ENCODE measurements at regions not wholly inside any gene's neighbourhood (a gene's known extent, or its start where the extent isn't known, plus 50 kb on each side); places are given as distances from the start of the nearest gene placed in this dataset.

DNA sequence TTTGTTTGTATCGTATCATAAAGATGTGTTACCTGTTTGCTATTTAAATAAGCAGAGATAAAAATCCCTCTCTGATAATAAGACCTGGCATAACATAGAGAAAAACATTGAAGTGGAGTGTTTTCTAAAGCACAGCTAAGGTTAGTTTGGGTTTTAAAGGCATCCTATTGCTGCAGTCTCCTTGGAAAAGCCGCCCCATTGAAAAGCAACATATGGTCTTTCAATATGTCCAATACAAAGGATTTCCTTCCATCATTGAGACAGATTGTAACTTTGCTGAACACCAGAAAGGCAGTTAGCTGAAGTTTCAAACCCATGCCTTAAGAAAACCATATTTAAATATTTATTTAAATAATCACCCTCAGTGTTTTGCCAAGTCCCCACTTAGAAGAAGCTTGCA, 898.5 kb upstream of the KCND2 start:
- DNase-seq (ENCODE audit: low read depth) (no peak), FAIRE-seq (no peak)
- no peaks in the 10 kb centered on the region for H3K9me3 ChIP-seq (ENCODE audit: insufficient read depth, low read depth, low read length)
- H2AFZ ChIP-seq (ENCODE audit: low read depth, low read length): no peak overlapping the region
- H3K4me3 ChIP-seq (ENCODE audit: insufficient read depth, low read depth, low read length): no peak overlapping the region
- H3K27ac Mint-ChIP-seq (ENCODE audit: unreplicated experiment): no peak overlapping the region
- H3K4me1 ChIP-seq (ENCODE audit: insufficient read depth, low read length): no peaks in the 10 kb centered on the region
- no peaks in the 10 kb centered on the region for H4K20me1 ChIP-seq (ENCODE audit: insufficient read depth, low read length)
- H3K9me3 Mint-ChIP-seq (ENCODE audit: unreplicated experiment): no peaks in the 10 kb centered on the region
- H3K27me3 Mint-ChIP-seq (ENCODE audit: low read depth, unreplicated experiment): no peaks in the 10 kb centered on the region
- H3K4me2 ChIP-seq (ENCODE audit: low read length): no peak overlapping the region
- no peaks in the 10 kb centered on the region for H3K4me1 Mint-ChIP-seq (ENCODE audit: low read depth, unreplicated experiment)
- H3K27me3 ChIP-seq (ENCODE audit: insufficient read depth, low read length): no peaks in the 10 kb centered on the region
- H3K36me3 ChIP-seq (ENCODE audit: insufficient read depth, low read length): no peaks in the 10 kb centered on the region
- no peaks in the 10 kb centered on the region for H3K36me3 Mint-ChIP-seq (ENCODE audit: low read depth, unreplicated experiment)
- no peaks in the 10 kb centered on the region for H3K79me2 ChIP-seq (ENCODE audit: insufficient read depth, low read length)
- no peak overlapping the region for H3K27ac ChIP-seq (ENCODE audit: low read depth, low read length)
- H3K4me3 Mint-ChIP-seq (ENCODE audit: unreplicated experiment): no peak overlapping the region
- TF ChIP-seq, protein P1, sequence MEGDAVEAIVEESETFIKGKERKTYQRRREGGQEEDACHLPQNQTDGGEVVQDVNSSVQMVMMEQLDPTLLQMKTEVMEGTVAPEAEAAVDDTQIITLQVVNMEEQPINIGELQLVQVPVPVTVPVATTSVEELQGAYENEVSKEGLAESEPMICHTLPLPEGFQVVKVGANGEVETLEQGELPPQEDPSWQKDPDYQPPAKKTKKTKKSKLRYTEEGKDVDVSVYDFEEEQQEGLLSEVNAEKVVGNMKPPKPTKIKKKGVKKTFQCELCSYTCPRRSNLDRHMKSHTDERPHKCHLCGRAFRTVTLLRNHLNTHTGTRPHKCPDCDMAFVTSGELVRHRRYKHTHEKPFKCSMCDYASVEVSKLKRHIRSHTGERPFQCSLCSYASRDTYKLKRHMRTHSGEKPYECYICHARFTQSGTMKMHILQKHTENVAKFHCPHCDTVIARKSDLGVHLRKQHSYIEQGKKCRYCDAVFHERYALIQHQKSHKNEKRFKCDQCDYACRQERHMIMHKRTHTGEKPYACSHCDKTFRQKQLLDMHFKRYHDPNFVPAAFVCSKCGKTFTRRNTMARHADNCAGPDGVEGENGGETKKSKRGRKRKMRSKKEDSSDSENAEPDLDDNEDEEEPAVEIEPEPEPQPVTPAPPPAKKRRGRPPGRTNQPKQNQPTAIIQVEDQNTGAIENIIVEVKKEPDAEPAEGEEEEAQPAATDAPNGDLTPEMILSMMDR (IDR thresholded peaks at IDR 0.05; ENCODE audit: insufficient read depth, low read depth, low read length): no peak
- TF ChIP-seq EZH2 (IDR thresholded peaks at IDR 0.05; ENCODE audit: insufficient read depth, low read length): no peak
- H3K9ac ChIP-seq (ENCODE audit: low read length): no peak overlapping the region

DNA sequence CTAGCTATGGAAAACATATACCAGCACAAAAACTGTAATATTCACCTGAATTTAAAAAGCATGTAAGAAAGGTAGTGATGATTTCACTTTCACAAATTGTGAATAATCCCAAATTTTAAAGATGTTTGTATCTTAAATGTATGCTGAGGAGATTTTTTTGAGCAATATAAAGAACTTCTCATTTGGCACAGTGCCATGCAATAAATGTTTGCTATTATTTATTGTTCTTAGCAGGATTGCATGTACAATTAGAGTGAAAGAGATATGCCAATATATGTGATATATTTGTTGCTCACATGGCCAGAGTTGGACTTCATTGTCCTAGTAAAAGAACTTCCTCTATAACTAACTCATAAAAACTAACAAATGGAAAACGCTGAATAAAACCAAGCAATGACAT, 895.1 kb upstream of the KCND2 start:
- H3K4me1 ChIP-seq (ENCODE audit: insufficient read depth, low read length): no peaks in the 10 kb centered on the region
- no peak overlapping the region for H2AFZ ChIP-seq (ENCODE audit: low read depth, low read length)
- TF ChIP-seq, protein P1 (IDR thresholded peaks at IDR 0.05; ENCODE audit: insufficient read depth, low read depth, low read length): no peak
- TF ChIP-seq EZH2 (IDR thresholded peaks at IDR 0.05; ENCODE audit: insufficient read depth, low read length): no peak
- no peak for FAIRE-seq
- no peak overlapping the region for H3K4me2 ChIP-seq (ENCODE audit: low read length)
- Mint-ChIP-seq H3K9me3 (ENCODE audit: unreplicated experiment) (no peaks in the 10 kb centered on the region), H3K4me3 (ENCODE audit: unreplicated experiment) (no peak overlapping the region), H3K27me3 (ENCODE audit: low read depth, unreplicated experiment) (no peaks in the 10 kb centered on the region), H3K36me3 (ENCODE audit: low read depth, unreplicated experiment) (no peaks in the 10 kb centered on the region), H3K27ac (ENCODE audit: unreplicated experiment) (no peak overlapping the region), H3K4me1 (ENCODE audit: low read depth, unreplicated experiment) (no peaks in the 10 kb centered on the region)
- no peak overlapping the region for H3K27ac ChIP-seq (ENCODE audit: low read depth, low read length)
- no peaks in the 10 kb centered on the region for H3K9me3 ChIP-seq (ENCODE audit: insufficient read depth, low read depth, low read length)
- H4K20me1 ChIP-seq (ENCODE audit: insufficient read depth, low read length): no peaks in the 10 kb centered on the region
- H3K9ac ChIP-seq (ENCODE audit: low read length): no peak overlapping the region
- DNase-seq (ENCODE audit: low read depth): no peak
- H3K27me3 ChIP-seq (ENCODE audit: insufficient read depth, low read length): no peaks in the 10 kb centered on the region
- H3K79me2 ChIP-seq (ENCODE audit: insufficient read depth, low read length): no peaks in the 10 kb centered on the region
- no peaks in the 10 kb centered on the region for H3K36me3 ChIP-seq (ENCODE audit: insufficient read depth, low read length)
- no peak overlapping the region for H3K4me3 ChIP-seq (ENCODE audit: insufficient read depth, low read depth, low read length)

DNA sequence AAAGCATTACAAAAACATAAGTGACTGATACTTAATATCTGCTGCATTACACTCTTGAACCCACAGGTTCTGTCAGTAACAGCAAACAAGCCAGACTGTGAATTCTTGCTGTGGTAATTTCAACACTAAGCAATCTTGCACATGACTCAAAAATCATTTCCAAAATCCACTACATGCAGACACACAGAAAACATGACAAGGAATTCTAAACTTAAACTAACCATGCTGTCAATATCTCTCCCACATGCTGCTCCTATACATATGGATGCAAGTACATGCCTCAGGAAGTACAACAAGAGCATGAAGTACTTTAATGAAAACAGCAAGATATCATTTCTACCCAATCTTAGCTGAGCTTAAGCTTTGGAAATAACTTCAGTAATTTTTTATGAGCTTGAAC, 890.2 kb upstream of the KCND2 start:
- Mint-ChIP-seq H3K27ac (ENCODE audit: unreplicated experiment) (no peak overlapping the region), H3K4me1 (ENCODE audit: low read depth, unreplicated experiment) (no peaks in the 10 kb centered on the region), H3K27me3 (ENCODE audit: low read depth, unreplicated experiment) (no peaks in the 10 kb centered on the region), H3K4me3 (ENCODE audit: unreplicated experiment) (no peak overlapping the region), H3K36me3 (ENCODE audit: low read depth, unreplicated experiment) (no peaks in the 10 kb centered on the region), H3K9me3 (ENCODE audit: unreplicated experiment) (no peaks in the 10 kb centered on the region)
- Histone ChIP-seq H3K4me3 (ENCODE audit: insufficient read depth, low read depth, low read length) (no peak overlapping the region), H3K4me1 (ENCODE audit: insufficient read depth, low read length) (no peaks in the 10 kb centered on the region), H3K4me2 (ENCODE audit: low read length) (no peak overlapping the region), H3K27me3 (ENCODE audit: insufficient read depth, low read length) (no peaks in the 10 kb centered on the region), H3K27ac (ENCODE audit: low read depth, low read length) (no peak overlapping the region), H3K79me2 (ENCODE audit: insufficient read depth, low read length) (no peaks in the 10 kb centered on the region), H3K9me3 (ENCODE audit: insufficient read depth, low read depth, low read length) (no peaks in the 10 kb centered on the region), H3K9ac (ENCODE audit: low read length) (no peak overlapping the region), H3K36me3 (ENCODE audit: insufficient read depth, low read length) (no peaks in the 10 kb centered on the region), H4K20me1 (ENCODE audit: insufficient read depth, low read length) (no peaks in the 10 kb centered on the region), H2AFZ (ENCODE audit: low read depth, low read length) (no peak overlapping the region)
- no peak for FAIRE-seq
- TF ChIP-seq EZH2 (IDR thresholded peaks at IDR 0.05; ENCODE audit: insufficient read depth, low read length): no peak
- TF ChIP-seq, protein P1 (IDR thresholded peaks at IDR 0.05; ENCODE audit: insufficient read depth, low read depth, low read length): no peak
- no peak for DNase-seq (ENCODE audit: low read depth)

Data from astrocyte (in vitro differentiated cells and primary cell).